ENCODE measurements at regions not wholly inside any gene's neighbourhood (a gene's known extent, or its start where the extent isn't known, plus 50 kb on each side); places are given as distances from the start of the nearest gene placed in this dataset.
"Not testable (repeated sequence)": the region's sequence is repeated elsewhere in the genome, so short reads cannot be mapped to it uniquely, and the experiment has no call there.

- Mint-ChIP-seq H3K9me3 (peaks cover 8% of the 10 kb centered on the region), H3K27me3 (no peaks in the 10 kb centered on the region), H3K4me3 (no peak overlapping the region), H3K27ac (no peak overlapping the region), H3K36me3 (ENCODE audit: low read depth) (no peaks in the 10 kb centered on the region), H3K4me1 (no peaks in the 10 kb centered on the region)
- ATAC-seq, result no peak
- DNase-seq, result no peak
These were observed 985.6 kb upstream of the PCDH7 start for GRCh38 chr4:29734343-29735213.

- no peak overlapping the region for H3K4me3 Mint-ChIP-seq
- H3K9me3 Mint-ChIP-seq, result peaks cover 8% of the 10 kb centered on the region
- ATAC-seq (no peak), DNase-seq (no peak)
- no peaks in the 10 kb centered on the region for H3K4me1 Mint-ChIP-seq
- no peaks in the 10 kb centered on the region for H3K27me3 Mint-ChIP-seq
- no peaks in the 10 kb centered on the region for H3K36me3 Mint-ChIP-seq (ENCODE audit: low read depth)
- no peak overlapping the region for H3K27ac Mint-ChIP-seq
These were observed 963.2 kb upstream of the PCDH7 start for GRCh38 chr4:29756966-29757365.

GRCh38 chr4:29762151-29762550, 958.0 kb upstream of the PCDH7 start:
- no peaks in the 10 kb centered on the region for H3K4me1 Mint-ChIP-seq
- no peak for ATAC-seq
- no peak overlapping the region for H3K4me3 Mint-ChIP-seq
- no peaks in the 10 kb centered on the region for H3K36me3 Mint-ChIP-seq (ENCODE audit: low read depth)
- H3K27ac Mint-ChIP-seq, result no peak overlapping the region
- no peaks in the 10 kb centered on the region for H3K27me3 Mint-ChIP-seq
- H3K9me3 Mint-ChIP-seq, result peaks cover 14% of the 10 kb centered on the region
- DNase-seq, result no peak

- DNase-seq, result no peak
- Mint-ChIP-seq H3K27me3 (no peaks in the 10 kb centered on the region), H3K4me1 (no peaks in the 10 kb centered on the region), H3K36me3 (ENCODE audit: low read depth) (no peaks in the 10 kb centered on the region), H3K9me3 (peaks cover 42% of the 10 kb centered on the region), H3K27ac (no peak overlapping the region), H3K4me3 (no peak overlapping the region)
- no peak for ATAC-seq
These were observed 949.5 kb upstream of the PCDH7 start for GRCh38 chr4:29770627-29771026.

GRCh38 chr4:29788123-29788522, 932.0 kb upstream of the PCDH7 start:
- DNase-seq; H3K36me3 Mint-ChIP-seq (ENCODE audit: low read depth); H3K27ac Mint-ChIP-seq; H3K27me3 Mint-ChIP-seq; H3K4me3 Mint-ChIP-seq; ATAC-seq; H3K4me1 Mint-ChIP-seq: not testable (repeated sequence)
- H3K9me3 Mint-ChIP-seq, result peaks cover 20% of the 10 kb centered on the region

- ATAC-seq (no peak), DNase-seq (no peak)
- H3K36me3 Mint-ChIP-seq (ENCODE audit: low read depth), result no peaks in the 10 kb centered on the region
- peaks cover 14% of the 10 kb centered on the region for H3K9me3 Mint-ChIP-seq
- no peak overlapping the region for H3K4me3 Mint-ChIP-seq
- no peaks in the 10 kb centered on the region for H3K27me3 Mint-ChIP-seq
- H3K4me1 Mint-ChIP-seq, result no peaks in the 10 kb centered on the region
- H3K27ac Mint-ChIP-seq, result no peak overlapping the region
These were observed 914.9 kb upstream of the PCDH7 start for GRCh38 chr4:29805245-29805644.

- Mint-ChIP-seq H3K27me3 (no peaks in the 10 kb centered on the region), H3K4me3 (no peak overlapping the region), H3K27ac (no peak overlapping the region), H3K4me1 (no peaks in the 10 kb centered on the region), H3K36me3 (ENCODE audit: low read depth) (no peaks in the 10 kb centered on the region), H3K9me3 (peaks cover 12% of the 10 kb centered on the region)
- ATAC-seq (no peak), DNase-seq (no peak)
These were observed 914.2 kb upstream of the PCDH7 start for GRCh38 chr4:29805916-29806480.

GRCh38 chr4:29817961-29818360, 902.2 kb upstream of the PCDH7 start:
- Mint-ChIP-seq H3K27ac (no peak overlapping the region), H3K9me3 (peaks cover 22% of the 10 kb centered on the region), H3K27me3 (no peaks in the 10 kb centered on the region), H3K4me3 (no peak overlapping the region), H3K4me1 (no peaks in the 10 kb centered on the region), H3K36me3 (ENCODE audit: low read depth) (no peaks in the 10 kb centered on the region)
- DNase-seq (no peak), ATAC-seq (no peak)

GRCh38 chr4:29829067-29829466, 891.1 kb upstream of the PCDH7 start:
- H3K36me3 Mint-ChIP-seq (ENCODE audit: low read depth), result no peaks in the 10 kb centered on the region
- H3K9me3 Mint-ChIP-seq, result peaks cover 18% of the 10 kb centered on the region
- DNase-seq (no peak), ATAC-seq (no peak)
- H3K27me3 Mint-ChIP-seq, result no peaks in the 10 kb centered on the region
- no peak overlapping the region for H3K27ac Mint-ChIP-seq
- H3K4me3 Mint-ChIP-seq, result no peak overlapping the region
- no peaks in the 10 kb centered on the region for H3K4me1 Mint-ChIP-seq

- Mint-ChIP-seq H3K4me1 (no peaks in the 10 kb centered on the region), H3K36me3 (ENCODE audit: low read depth) (no peaks in the 10 kb centered on the region), H3K27ac (no peak overlapping the region), H3K27me3 (no peaks in the 10 kb centered on the region), H3K9me3 (peaks cover 12% of the 10 kb centered on the region), H3K4me3 (no peak overlapping the region)
- DNase-seq, result no peak
- ATAC-seq, result no peak
These were observed 867.6 kb upstream of the PCDH7 start for GRCh38 chr4:29852537-29852936.

GRCh38 chr4:29853833-29854232, 866.3 kb upstream of the PCDH7 start:
- no peak overlapping the region for H3K27ac Mint-ChIP-seq
- H3K36me3 Mint-ChIP-seq (ENCODE audit: low read depth), result no peaks in the 10 kb centered on the region
- H3K4me1 Mint-ChIP-seq, result no peaks in the 10 kb centered on the region
- H3K4me3 Mint-ChIP-seq, result no peak overlapping the region
- DNase-seq (no peak), ATAC-seq (no peak)
- H3K9me3 Mint-ChIP-seq, result peaks cover 22% of the 10 kb centered on the region
- no peaks in the 10 kb centered on the region for H3K27me3 Mint-ChIP-seq

- Mint-ChIP-seq H3K4me1 (no peaks in the 10 kb centered on the region), H3K4me3 (no peak overlapping the region), H3K27me3 (no peaks in the 10 kb centered on the region), H3K36me3 (ENCODE audit: low read depth) (no peaks in the 10 kb centered on the region), H3K27ac (no peak overlapping the region), H3K9me3 (peaks cover 33% of the 10 kb centered on the region)
- ATAC-seq (no peak), DNase-seq (no peak)
These were observed 858.9 kb upstream of the PCDH7 start for GRCh38 chr4:29861307-29861706.

GRCh38 chr4:29867412-29867811, 852.8 kb upstream of the PCDH7 start:
- Mint-ChIP-seq H3K27ac (no peak overlapping the region), H3K4me3 (no peak overlapping the region), H3K4me1 (no peaks in the 10 kb centered on the region), H3K27me3 (no peaks in the 10 kb centered on the region), H3K9me3 (peaks cover 13% of the 10 kb centered on the region), H3K36me3 (ENCODE audit: low read depth) (no peaks in the 10 kb centered on the region)
- ATAC-seq (no peak), DNase-seq (no peak)

- ATAC-seq (no peak), DNase-seq (no peak)
- Mint-ChIP-seq H3K27ac (no peak overlapping the region), H3K9me3 (peaks cover 4% of the 10 kb centered on the region), H3K4me1 (no peaks in the 10 kb centered on the region), H3K36me3 (ENCODE audit: low read depth) (no peaks in the 10 kb centered on the region), H3K4me3 (no peak overlapping the region), H3K27me3 (no peaks in the 10 kb centered on the region)
These were observed 819.8 kb upstream of the PCDH7 start for GRCh38 chr4:29900336-29900735.

GRCh38 chr4:29908276-29908675, 811.9 kb upstream of the PCDH7 start:
- Mint-ChIP-seq H3K4me1 (no peaks in the 10 kb centered on the region), H3K27ac (no peak overlapping the region), H3K36me3 (ENCODE audit: low read depth) (no peaks in the 10 kb centered on the region), H3K27me3 (no peaks in the 10 kb centered on the region), H3K9me3 (peaks cover 10% of the 10 kb centered on the region), H3K4me3 (no peak overlapping the region)
- DNase-seq (no peak), ATAC-seq (no peak)

Measured in activated naive CD8-positive, alpha-beta T cell treated with anti-CD3 and anti-CD28 coated beads, Interleukin-2, amount 50 U/mL, for 24 hours (primary cell).